ENCODE measurements at regions not wholly inside any gene's neighbourhood (a gene's known extent, or its start where the extent isn't known, plus 50 kb on each side); places are given as distances from the start of the nearest gene placed in this dataset.

GRCh38 chr10:49463605-49464004 lies 67.7 kb upstream of the DRGX start:
- peaks cover 4% of the 10 kb centered on the region for H3K36me3 ChIP-seq (ENCODE audit: control insufficient read depth, insufficient read depth, low read length)
- FAIRE-seq (no peak), DNase-seq (ENCODE audit: low read depth) (no peak)
- TF ChIP-seq CTCF (IDR thresholded peaks at IDR 0.05; ENCODE audit: insufficient read depth, low read length, severe bottlenecking), result no peak
- no peaks in the 10 kb centered on the region for H3K27me3 ChIP-seq (ENCODE audit: control insufficient read depth, insufficient read depth, low read length)
- no peak overlapping the region for H3K4me3 ChIP-seq (ENCODE audit: low read depth, low read length)

GRCh38 chr10:49458869-49459268 lies 63.0 kb upstream of the DRGX start:
- H3K4me3 ChIP-seq (ENCODE audit: low read depth, low read length), result no peak overlapping the region
- H3K27me3 ChIP-seq (ENCODE audit: control insufficient read depth, insufficient read depth, low read length), result no peaks in the 10 kb centered on the region
- no peak for TF ChIP-seq CTCF (IDR thresholded peaks at IDR 0.05; ENCODE audit: insufficient read depth, low read length, severe bottlenecking)
- H3K36me3 ChIP-seq (ENCODE audit: control insufficient read depth, insufficient read depth, low read length), result peaks cover 6% of the 10 kb centered on the region
- FAIRE-seq (no peak), DNase-seq (ENCODE audit: low read depth) (no peak)

- Histone ChIP-seq H3K27me3 (ENCODE audit: control insufficient read depth, insufficient read depth, low read length) (no peaks in the 10 kb centered on the region), H3K36me3 (ENCODE audit: control insufficient read depth, insufficient read depth, low read length) (peaks cover 6% of the 10 kb centered on the region), H3K4me3 (ENCODE audit: low read depth, low read length) (no peak overlapping the region)
- FAIRE-seq, result no peak
- no peak for TF ChIP-seq CTCF (IDR thresholded peaks at IDR 0.05; ENCODE audit: insufficient read depth, low read length, severe bottlenecking)
- DNase-seq (ENCODE audit: low read depth), result no peak
These were observed 61.8 kb upstream of the DRGX start for GRCh38 chr10:49457686-49458085.

GRCh38 chr10:49448924-49449323 lies 53.0 kb upstream of the DRGX start:
- no peak overlapping the region for H3K4me3 ChIP-seq (ENCODE audit: low read depth, low read length)
- no peak for FAIRE-seq
- no peak for TF ChIP-seq CTCF (IDR thresholded peaks at IDR 0.05; ENCODE audit: insufficient read depth, low read length, severe bottlenecking)
- H3K36me3 ChIP-seq (ENCODE audit: control insufficient read depth, insufficient read depth, low read length), result no peaks in the 10 kb centered on the region
- H3K27me3 ChIP-seq (ENCODE audit: control insufficient read depth, insufficient read depth, low read length), result no peaks in the 10 kb centered on the region
- peak; percentile 35 for DNase-seq (ENCODE audit: low read depth)

- DNase-seq (ENCODE audit: low read depth), result peak; percentile 21
- no peak for TF ChIP-seq CTCF (IDR thresholded peaks at IDR 0.05; ENCODE audit: insufficient read depth, low read length, severe bottlenecking)
- H3K36me3 ChIP-seq (ENCODE audit: control insufficient read depth, insufficient read depth, low read length), result no peaks in the 10 kb centered on the region
- no peaks in the 10 kb centered on the region for H3K27me3 ChIP-seq (ENCODE audit: control insufficient read depth, insufficient read depth, low read length)
- FAIRE-seq, result no peak
- H3K4me3 ChIP-seq (ENCODE audit: low read depth, low read length), result no peak overlapping the region
These were observed 50.1 kb upstream of the DRGX start for GRCh38 chr10:49446031-49446430.

All from bronchial epithelial cell (primary cell).